ENCODE measurements at regions not wholly inside any gene's neighbourhood (a gene's known extent, or its start where the extent isn't known, plus 50 kb on each side); places are given as distances from the start of the nearest gene placed in this dataset.
"Not testable (repeated sequence)": the region's sequence is repeated elsewhere in the genome, so short reads cannot be mapped to it uniquely, and the experiment has no call there.

GRCh38 chr5:25764733-25765132, 1120.0 kb upstream of the CDH10 start:
- no peak for DNase-seq (ENCODE audit: low spot score)

- DNase-seq (ENCODE audit: low spot score): no peak
These were observed 1119.0 kb upstream of the CDH10 start for GRCh38 chr5:25763781-25764180.

DNA sequence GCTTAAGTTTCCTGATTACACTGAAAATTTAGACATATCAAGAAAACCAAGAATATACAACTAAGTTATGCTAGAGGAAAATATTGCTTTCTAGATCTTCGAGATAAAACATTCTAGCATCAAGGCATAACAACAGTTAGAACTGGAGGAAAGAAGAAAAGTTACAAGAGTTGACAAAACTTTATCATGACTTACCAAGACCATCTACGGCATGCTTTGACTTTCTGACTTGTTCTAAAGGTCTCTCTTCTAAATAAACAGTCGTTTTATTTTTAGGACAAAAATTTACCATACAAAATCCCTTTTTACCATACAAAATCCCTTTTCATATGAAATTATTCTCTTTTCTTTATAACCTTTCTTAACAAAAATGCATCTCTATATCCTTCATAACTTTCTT, 1110.1 kb upstream of the CDH10 start:
- DNase-seq (ENCODE audit: low spot score): no peak

DNA sequence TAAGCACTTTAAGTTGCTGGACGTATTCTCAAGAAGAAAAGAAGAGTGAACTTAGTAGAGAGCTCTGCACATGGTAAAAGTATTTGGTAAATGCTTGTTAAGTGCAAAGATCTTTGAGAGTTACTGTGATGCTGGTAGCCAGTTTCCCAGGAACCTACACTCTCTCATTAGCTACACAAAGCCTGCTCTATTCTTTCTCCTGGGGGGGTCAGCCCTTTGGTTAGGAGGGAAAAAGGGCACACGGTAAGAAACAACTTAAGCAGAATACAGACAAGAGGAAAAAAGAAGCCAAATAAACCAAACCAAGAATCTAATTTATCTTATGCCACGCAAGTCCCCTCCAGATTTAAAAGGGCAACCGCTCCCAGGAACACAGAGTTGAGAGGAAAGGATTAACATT, 1100.1 kb upstream of the CDH10 start:
- no peak for DNase-seq (ENCODE audit: low spot score)

GRCh38 chr5:25716680-25717079, 1071.9 kb upstream of the CDH10 start:
- no peak for DNase-seq (ENCODE audit: low spot score)

DNA sequence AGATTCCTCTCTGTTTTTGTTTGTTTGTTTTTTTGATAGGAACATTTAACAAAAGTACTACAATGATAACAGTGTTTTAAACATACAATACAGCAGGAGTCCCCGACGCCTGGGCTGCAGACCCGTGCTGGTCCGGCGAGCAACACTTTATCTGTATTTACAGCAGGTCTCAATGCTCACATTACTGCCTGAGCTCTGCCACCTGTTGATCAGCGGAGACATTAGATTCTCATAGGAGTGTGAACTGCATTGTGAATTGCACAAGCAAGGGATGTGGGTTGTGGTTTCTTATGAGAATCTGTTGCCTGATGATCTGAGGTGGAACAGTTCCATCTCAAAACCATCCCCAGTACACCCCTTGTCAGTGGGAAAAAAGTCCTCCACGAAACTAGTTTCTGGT, 1068.5 kb upstream of the CDH10 start:
- peak; percentile 9 for DNase-seq (ENCODE audit: low spot score)

DNA sequence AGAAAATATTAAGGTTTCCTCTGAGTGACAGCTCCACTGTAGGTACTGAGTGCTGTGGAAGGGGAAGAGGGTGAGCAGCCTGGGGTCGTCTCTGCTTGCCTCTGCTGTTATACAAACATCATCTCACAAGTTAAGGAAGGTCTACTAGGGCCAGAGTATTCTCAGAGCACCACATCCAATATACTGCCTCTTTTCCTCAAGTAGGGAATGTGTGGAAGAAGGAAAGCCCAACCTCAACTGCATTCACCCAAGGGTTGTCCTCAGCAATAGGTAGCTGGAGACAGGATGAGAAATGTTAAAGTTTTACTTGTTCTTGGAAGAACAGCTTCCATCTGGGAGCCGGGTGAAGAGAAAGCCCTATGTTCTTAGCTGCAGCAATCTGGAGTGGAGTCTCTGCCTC, 1062.3 kb upstream of the CDH10 start:
- DNase-seq (ENCODE audit: low spot score): no peak

DNA sequence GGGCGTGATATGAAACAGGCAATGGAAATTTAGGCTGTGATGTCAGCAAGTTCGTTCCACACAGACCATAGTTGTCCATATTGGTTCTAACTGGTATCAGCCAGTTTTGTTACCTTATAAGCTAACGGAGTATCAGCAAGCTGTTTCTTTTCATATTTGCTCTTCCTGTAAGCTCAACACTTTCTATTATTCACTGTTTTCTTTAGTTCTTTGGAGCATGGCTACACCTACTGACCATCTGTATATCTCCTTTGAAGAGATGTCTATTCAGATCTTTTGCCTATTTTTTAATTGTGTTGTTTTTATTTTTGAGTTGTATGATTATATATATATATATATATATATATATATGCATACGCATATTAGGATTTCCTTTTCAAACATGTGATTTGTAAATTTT, 1057.2 kb upstream of the CDH10 start:
- no peak for DNase-seq (ENCODE audit: low spot score)

DNA sequence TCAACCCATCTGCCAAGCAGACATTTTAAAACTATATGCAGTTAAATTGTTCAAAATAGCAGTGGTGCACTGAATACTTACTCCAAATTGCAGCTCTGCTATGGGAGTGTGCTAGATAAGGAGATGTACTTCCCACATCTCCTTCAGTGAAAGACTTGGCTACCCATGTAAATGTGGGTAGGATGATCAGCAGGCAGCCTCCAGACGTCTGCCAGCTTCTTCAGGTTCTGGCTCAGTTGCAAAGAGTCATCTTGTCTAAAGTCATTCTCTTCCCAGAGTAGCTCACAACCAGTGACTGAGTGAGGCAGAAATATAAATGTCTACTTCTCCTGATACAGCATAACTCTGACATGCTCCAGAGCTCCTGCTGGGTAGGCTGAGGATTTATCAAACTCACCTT, 1050.0 kb upstream of the CDH10 start:
- no peak for DNase-seq (ENCODE audit: low spot score)

DNA sequence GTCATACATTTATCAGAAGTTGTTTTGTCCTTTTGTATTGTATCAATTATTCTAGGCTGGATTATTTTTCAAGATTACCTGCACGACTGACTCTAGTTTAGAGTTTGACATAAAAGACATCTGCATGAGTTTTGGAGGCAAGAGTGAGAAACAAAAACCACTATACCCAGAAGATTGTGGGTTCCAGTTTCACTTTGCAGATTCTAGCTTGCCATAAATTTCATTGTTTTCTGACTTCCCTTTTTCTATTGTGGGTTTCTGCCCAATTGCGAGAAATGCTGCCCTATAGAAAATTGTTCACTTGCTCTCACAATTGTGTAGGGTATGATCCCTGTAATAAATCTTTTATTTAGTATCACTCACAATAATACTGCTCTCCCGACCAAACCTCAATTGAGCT, 1043.4 kb upstream of the CDH10 start:
- no peak for DNase-seq (ENCODE audit: low spot score)

DNA sequence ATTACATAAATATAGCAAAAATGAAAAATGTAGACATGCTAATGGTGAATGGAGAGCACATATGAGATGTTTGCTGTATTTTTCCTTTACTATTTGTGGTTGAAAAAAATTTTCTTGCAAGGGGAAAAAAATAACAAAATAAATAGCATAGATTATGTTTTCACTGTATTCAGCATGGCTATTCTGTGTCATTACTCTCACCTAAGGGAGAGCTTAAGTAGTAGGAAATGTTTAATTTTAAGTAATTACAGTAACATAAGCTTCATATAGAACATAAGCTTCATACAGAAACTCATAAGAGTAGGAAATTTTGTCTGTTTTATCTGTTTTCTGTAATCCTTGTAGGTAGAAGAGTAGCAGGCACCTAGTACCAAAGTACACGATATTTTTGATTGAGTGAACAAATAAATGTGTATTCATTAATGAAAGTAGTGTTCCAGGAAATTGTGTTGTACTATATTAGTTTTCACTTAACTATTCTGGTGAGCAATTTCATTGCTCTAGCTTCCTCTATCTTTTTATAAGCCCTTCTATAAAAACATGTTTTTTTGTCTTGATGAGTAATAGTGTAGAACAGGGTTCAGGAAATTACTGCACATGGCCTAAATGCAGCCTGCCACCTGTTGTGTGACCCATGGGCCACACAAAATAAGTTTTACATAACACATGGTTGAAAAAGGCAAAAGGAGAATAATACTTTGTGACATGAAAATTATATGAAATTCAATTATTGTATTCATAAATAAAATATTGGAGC, 1025.0 kb upstream of the CDH10 start:
- no peak for DNase-seq (ENCODE audit: low spot score)

DNA sequence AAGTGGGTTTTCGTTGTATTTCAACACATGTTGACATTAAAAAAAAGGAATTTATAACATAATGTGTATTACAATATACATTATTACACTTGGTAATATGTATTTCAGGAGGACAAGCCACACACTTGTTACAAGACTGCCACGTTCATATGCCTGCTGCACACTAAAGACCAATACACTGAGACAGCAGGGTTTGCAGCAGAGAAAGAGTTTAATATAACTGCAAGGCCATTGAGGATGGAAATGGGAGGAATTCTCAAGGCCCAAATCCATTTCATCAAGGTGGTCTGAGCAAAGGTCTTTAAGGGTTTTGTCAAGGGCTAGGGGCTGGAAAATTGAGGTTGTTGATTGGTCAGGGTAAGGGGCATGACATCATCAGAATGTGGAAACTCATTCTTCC, 1017.8 kb upstream of the CDH10 start:
- no peak for DNase-seq (ENCODE audit: low spot score)

DNA sequence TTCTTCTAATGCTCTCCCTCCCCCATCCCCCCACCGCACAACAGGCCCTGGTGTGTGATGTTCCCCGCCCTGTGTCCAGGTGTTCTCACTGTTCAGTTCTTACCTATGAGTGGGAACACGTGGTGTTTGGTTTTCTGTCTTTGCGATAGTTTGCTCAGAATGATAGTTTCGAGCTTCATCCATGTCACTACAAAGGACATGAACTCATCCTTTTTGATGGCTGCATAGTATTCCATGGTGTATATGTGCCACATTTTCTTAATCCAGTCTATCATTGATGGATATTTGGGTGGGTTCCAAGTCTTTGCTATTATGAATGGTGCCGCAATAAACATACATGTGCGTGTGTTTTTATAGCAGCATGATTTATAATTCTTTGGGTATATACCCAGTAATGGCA, 1005.5 kb upstream of the CDH10 start:
- DNase-seq (ENCODE audit: low spot score): not testable (repeated sequence)

DNA sequence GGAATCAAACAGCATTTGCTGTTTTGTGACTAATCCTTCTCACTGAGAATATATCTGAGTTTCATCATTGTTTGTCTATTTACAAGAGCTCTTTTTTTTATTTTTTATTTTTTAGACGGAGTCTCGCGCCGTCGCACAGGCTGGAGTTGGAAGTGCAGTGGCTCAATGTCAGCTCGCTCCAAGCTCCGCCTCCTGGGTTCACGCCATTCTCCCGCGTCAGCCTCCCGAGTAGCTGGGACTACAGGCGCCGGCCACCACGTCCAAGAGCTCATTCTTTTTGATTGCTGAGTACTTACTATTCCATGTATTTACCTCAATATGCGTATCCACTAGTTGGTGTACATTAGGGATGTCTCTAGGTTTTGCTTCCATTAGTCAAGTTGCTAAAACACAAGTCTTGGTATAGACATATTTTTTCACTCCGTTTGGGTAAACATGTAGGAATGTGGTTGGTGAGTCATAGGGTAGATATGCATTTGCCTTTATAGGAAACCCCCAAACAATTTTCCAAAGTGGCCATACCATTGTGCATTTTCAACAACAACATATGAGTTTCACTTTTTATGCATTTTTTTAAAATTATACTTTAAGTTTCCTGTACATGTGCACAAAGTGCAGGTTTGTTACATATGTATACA, 1005.0 kb upstream of the CDH10 start:
- no peak for DNase-seq (ENCODE audit: low spot score)

DNA sequence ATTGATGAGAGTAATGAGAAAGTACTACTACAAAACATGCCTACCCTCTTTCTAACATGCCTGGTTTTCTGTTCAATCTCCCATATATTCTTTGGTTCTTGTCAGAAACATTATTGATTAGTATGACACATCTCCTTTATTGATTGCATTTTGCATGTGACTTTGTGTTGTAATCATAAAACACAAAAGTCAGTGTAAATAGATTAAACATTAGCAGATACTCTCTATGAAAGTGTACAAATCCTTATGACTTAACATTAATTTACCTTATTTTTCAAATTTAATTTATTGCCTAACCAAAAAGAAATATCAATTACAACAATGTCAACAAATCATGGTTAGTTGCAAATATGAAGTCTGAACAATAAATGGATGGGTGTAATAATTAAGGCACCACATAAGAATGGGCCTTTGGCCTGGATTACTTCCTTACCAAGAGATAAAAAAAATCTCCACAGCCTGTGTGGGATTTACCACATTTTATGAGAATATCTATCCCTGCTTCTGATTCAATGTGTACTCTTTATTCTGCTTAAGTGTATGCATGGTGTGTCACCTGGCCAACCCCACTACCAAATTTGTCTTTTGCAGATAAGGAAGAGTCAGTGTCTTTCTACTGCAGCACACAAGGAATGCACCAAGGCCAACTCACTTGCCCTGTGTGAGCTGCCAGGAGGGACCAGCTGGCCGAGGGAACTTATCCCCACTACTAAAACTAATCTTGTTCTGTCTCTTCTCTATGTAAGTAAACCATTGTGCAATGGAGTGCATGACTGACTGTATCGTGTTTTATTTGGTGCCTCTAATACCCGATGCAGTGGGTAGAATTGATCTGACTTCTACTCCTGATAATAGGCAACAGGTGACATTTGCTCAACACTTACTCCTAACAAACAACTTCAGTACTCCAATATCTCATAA, 1001.9 kb upstream of the CDH10 start:
- no peak for DNase-seq (ENCODE audit: low spot score)

- DNase-seq (ENCODE audit: low spot score): no peak
These were observed 996.3 kb upstream of the CDH10 start for GRCh38 chr5:25641124-25641523.

- no peak for DNase-seq (ENCODE audit: low spot score)
These were observed 974.5 kb upstream of the CDH10 start for GRCh38 chr5:25619273-25619672.

GRCh38 chr5:25618821-25619220, 974.0 kb upstream of the CDH10 start:
- no peak for DNase-seq (ENCODE audit: low spot score)

GRCh38 chr5:25614466-25614865, 969.7 kb upstream of the CDH10 start:
- no peak for DNase-seq (ENCODE audit: low spot score)

DNA sequence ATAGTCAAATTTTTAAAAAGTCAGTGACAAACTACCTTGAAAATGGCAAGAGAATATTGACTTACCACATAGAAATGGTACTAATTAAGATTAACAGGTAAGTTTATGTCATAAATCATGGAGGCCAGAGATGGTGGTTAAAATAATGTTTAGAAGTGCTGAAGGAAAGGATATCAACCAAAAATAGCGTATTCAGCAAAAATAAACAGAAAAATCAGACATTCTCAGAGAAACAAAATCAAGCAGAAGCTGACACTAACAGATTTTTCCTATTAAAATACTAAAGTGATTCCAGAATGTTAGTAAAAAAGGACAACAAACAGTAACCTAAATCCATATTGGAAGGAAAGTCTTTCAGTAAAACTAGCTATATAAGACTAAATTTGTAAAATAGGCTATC, 959.9 kb upstream of the CDH10 start:
- no peak for DNase-seq (ENCODE audit: low spot score)

GRCh38 chr5:25579111-25579510, 934.3 kb upstream of the CDH10 start:
- no peak for DNase-seq (ENCODE audit: low spot score)

DNA sequence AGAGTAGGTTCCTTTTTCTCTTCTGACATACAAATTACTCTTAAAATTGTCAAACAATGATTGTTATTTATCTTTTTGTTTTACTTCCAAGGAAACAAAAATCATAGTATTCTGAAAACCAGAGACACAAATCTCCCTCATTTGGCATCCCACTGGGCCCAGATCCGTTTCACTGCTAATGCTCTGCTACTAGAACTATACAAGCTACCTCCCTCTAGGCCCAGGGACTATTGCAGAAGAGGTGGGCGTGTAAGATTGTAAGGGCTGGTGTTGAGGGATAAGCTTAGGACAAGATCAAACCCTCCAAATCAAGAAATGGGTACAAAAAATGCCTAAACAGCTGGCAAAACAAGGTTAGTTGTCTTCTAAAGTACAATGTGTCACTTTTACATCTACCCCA, 928.9 kb upstream of the CDH10 start:
- no peak for DNase-seq (ENCODE audit: low spot score)

- no peak for DNase-seq (ENCODE audit: low spot score)
These were observed 925.3 kb upstream of the CDH10 start for GRCh38 chr5:25570067-25570583.

Measured in SW480 (cell line).